Stomach (tissue), 4 donors: ENCODE measurements at regions not wholly inside any gene's neighbourhood (a gene's known extent, or its start where the extent isn't known, plus 50 kb on each side); places are given as distances from the start of the nearest gene placed in this dataset.

ENCODE experiments used
- EP300 ChIP-seq: sonication (generic); formaldehyde crosslinking; IDR thresholded peaks from one replicate; pipeline ENCODE4 v1.6.1; 2017; ENCODE audit warnings: antibody characterized with exemption
- POLR2A ChIP-seq, 4 donors: fragments of 450-650 bp; IDR thresholded peaks; one replicate each; pipeline ENCODE4 v1.6.1; 2016; ENCODE audit warnings: antibody characterized with exemption in 4 of 4, control low read depth in 2 of 4, mild to moderate bottlenecking in 1 of 4, moderate library complexity in 1 of 4
- POLR2AphosphoS5 ChIP-seq, 3 donors: sonication (generic); formaldehyde crosslinking; IDR thresholded peaks; one replicate each; pipeline ENCODE4 v1.6.1; 2016; ENCODE audit warnings: antibody characterized with exemption in 3 of 3
- TF ChIP-seq, protein P1 (sequence below), 7 experiments: fragments of 450-650 bp in 4 of 7; fragments of 200-600 bp in 3 of 7; sonication (generic) in 3 of 7; IDR thresholded peaks; one replicate each; pipeline ENCODE4 v1.5.1; 2016 to 2019; ENCODE audit warnings: antibody characterized with exemption in 7 of 7, control low read depth in 2 of 7, mild to moderate bottlenecking in 1 of 7

GRCh38 chr10:78567680-78568455 is 500.9 kb upstream of the ZMIZ1 start:
- TF ChIP-seq POLR2AphosphoS5 (IDR thresholded peaks at IDR 0.05) = no peak
- TF ChIP-seq, protein P1, sequence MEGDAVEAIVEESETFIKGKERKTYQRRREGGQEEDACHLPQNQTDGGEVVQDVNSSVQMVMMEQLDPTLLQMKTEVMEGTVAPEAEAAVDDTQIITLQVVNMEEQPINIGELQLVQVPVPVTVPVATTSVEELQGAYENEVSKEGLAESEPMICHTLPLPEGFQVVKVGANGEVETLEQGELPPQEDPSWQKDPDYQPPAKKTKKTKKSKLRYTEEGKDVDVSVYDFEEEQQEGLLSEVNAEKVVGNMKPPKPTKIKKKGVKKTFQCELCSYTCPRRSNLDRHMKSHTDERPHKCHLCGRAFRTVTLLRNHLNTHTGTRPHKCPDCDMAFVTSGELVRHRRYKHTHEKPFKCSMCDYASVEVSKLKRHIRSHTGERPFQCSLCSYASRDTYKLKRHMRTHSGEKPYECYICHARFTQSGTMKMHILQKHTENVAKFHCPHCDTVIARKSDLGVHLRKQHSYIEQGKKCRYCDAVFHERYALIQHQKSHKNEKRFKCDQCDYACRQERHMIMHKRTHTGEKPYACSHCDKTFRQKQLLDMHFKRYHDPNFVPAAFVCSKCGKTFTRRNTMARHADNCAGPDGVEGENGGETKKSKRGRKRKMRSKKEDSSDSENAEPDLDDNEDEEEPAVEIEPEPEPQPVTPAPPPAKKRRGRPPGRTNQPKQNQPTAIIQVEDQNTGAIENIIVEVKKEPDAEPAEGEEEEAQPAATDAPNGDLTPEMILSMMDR (IDR thresholded peaks at IDR 0.05) = no peak
- no peak for TF ChIP-seq EP300
- TF ChIP-seq POLR2A (IDR thresholded peaks at IDR 0.05) = no peak
